Central memory CD4-positive, alpha-beta T cell (primary cell): ENCODE measurements at regions not wholly inside any gene's neighbourhood (a gene's known extent, or its start where the extent isn't known, plus 50 kb on each side); places are given as distances from the start of the nearest gene placed in this dataset.

Experiments
- DNase-seq: peaks from one replicate; pipeline ENCODE4 v3.0.0; 2022

DNA sequence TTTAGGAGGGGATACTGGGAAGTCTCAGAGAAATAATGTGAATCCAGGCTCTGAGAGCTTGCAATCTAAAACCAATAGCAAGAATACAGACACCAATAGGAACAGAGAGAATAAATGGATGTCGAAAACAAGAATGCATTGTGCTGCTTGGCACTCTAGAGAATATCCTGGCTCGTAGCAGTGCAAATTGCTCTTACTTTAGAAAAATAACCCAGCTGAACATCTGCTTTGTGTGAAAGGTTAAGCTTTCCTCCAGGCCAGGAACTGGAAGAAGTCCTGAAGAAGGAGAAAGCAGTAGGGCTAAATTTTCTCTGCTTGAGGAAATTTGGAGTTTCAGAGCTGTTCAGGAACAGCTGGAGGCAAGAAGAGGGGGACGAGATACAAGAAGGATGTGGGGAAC lies 382.3 kb downstream of the HHIPL2 start:
- DNase-seq: no peak

DNA sequence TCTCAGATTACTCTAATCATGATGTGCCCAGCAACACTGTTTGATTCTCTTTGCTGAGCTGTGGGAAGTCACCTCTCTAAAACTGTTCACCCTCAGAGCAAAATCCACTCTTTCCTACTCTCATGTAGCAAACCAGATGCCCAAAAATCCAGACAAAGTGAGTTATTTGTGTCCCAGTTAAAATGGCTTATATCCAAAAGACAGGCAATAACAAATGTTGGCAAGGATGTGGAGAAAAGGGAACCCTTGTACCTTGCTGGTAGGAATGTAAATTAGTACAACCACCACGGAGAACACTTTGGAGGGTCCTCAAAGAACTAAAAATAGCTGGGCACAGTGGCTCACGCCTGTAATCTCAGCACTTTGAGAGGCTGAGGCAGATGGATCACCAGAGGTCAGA lies 384.0 kb downstream of the HHIPL2 start:
- DNase-seq: no peak

DNA sequence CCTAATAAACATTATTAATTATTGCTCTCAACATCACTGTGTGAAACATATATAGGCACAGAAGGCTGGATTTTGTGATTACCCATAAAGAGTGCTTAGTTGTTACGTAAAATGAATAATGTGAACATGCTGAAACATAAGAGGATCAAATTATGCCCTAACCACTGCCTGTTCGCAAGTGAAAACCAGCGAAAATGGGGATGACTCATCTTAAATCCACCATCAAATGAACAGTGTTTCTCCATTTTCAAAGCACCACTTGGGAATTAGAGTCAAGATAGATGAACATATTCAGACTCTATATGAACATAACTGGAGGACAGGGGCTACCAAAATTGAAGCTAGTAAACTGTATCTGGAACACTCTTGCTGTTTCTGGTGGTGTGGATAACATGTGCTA lies 386.2 kb downstream of the HHIPL2 start:
- no peak for DNase-seq

DNA sequence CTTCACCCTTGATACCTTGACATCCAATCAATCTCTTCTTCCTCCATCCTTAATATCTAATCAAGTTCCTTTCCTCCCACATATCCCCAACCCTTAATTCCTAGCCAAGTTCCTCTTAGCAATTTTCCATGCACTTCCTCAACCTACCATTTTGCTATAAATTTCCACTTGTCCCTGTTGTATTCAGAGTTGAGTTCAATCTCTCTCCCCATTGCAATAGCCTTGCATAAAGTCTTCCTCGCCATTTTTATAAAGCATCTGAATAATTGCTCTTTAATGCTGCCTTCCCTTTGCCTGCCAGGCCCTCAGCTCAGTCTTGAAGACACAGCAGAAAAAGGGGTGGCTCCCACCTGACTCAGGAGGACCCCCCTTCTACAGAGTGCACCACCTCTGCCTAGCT lies 390.3 kb downstream of the HHIPL2 start:
- DNase-seq: no peak

- no peak for DNase-seq
Measured at GRCh38 chr1:222140206-222140605, 398.3 kb upstream of the DUSP10 start.

- DNase-seq: no peak
Measured at GRCh38 chr1:222138095-222138494, 396.2 kb upstream of the DUSP10 start.

- no peak for DNase-seq
Measured at GRCh38 chr1:222136869-222137268, 395.0 kb upstream of the DUSP10 start.

DNA sequence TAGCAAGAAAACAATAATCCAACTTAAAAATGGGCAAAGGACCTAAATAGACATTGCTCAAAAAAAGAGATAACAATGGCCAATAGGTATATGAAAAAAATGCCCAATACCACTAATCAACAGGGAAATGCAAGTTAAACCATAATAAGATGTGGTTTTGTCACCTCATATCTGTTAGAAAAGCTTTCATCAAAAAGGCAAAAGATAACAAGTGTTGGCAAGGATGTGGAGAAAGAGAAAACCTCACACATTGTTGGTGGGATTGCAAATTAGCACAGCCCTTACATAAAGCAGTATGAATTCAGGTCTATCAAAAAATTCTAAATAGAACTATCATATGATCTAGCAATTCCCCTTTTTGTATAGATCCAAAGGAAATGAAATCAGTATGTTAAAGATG lies 387.2 kb upstream of the DUSP10 start:
- DNase-seq: no peak

DNA sequence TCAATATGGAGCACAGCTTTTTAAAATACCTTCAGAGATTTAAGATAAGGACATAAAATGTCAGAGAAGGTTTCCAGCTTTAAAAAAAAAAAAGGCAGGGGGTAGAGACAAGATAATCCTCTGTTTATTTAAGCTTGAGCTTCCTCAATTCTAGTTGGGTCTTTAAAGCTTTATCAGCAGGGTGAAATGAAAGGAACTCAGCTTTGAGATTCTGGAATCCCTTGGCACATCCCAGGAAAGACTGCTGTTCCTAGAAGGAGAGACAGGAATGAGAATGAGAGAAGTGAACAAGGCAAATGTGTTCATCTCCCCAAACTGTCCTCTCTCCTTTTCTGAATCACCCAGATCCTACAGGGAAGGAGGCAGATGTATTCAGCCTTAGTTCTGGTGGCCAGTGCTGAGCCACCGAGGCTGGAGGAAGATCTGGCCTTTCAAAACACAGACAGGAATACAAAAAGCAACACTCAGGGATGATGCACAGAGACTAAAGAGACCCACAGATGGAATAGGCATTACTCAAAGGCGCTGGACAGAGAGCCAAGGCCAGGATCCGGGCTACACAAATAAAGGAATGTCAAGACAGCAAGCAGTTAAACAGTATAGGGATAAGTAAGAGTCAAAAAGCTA lies 385.8 kb upstream of the DUSP10 start:
- DNase-seq: no peak

GRCh38 chr1:222127096-222127495 lies 385.2 kb upstream of the DUSP10 start:
- no peak for DNase-seq

DNA sequence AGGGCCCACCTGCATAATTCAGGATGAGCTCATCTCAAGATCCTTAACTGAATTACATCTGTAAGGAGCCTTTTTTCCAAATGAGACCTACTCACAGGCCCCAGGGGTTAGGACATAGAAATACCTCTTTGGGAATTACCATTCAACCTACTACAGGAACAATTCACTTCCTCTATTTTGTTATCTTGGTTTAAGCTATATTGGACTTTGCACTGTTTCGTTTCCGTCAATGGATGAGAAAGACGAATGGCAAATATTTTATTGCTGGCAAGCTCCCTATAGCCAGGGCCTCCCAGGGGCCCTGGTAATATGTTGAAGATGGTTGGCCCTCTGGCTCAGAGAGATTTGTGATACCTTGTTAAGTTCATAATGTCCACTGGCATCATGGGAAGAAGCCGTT lies 384.2 kb upstream of the DUSP10 start:
- no peak for DNase-seq

GRCh38 chr1:222124602-222125001 lies 382.7 kb upstream of the DUSP10 start:
- DNase-seq: no peak

DNA sequence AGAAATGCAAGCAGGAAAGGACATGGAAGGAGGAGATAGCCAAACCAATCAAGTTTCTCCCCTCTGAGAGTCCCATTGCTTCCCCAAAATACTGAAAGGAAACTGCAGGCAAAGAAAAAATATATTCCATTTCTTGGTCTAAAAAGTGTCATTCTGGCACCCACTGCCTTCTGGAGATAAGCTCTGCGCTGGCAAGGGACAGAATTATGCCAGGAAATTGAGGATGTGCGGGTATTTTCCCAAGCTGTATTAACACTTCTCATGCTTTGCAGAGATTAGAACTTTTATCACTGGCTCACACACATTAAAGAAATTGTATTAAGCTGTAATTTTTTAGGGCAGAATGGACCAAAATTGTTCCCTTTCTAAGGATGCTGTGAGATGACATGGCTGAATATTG lies 381.2 kb upstream of the DUSP10 start:
- DNase-seq: no peak

GRCh38 chr1:222117809-222118208 lies 375.9 kb upstream of the DUSP10 start:
- DNase-seq: no peak

GRCh38 chr1:222114536-222115156 lies 372.8 kb upstream of the DUSP10 start:
- no peak for DNase-seq

DNA sequence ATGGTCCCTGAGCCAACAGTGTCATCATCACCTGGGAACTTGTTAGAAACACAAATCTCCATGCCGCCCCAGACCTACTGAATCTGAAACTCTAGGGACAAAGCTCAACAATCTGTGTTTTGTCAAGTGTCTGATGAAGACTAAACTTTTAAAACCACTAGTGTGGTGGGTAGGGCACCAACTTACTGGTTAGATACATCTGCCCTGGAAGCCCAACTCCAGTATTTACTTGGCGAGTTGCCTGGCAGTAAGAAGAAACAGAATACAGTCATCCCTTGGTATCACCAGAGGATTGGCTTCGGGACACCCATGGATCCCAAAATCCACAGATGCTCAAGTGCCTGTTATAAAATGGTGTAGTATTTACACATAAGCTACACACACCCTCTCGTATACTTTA lies 367.9 kb upstream of the DUSP10 start:
- DNase-seq: no peak

GRCh38 chr1:222107975-222108374 lies 366.1 kb upstream of the DUSP10 start:
- DNase-seq: no peak

DNA sequence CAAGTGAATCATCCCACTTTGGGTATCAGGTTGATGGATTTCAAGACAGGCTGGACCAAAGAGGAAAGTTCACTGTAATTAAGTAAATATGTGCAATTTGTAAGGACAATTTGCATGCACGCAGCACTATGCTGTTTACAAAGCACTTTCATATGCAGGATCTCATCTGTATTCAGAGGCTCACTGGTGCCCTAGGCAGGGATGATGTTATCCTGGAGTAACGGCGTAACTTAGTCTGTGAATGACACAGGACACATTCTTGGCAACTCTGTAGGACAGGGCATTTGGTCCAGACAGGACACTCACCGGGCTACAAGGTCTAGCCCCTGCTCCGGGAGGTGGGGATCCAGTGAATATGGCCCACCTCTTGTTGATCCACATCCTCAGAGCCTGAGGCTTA lies 365.4 kb upstream of the DUSP10 start:
- no peak for DNase-seq

- DNase-seq: no peak
Measured at GRCh38 chr1:222106377-222106776, 364.5 kb upstream of the DUSP10 start.

- no peak for DNase-seq
Measured at GRCh38 chr1:222105861-222106260, 364.0 kb upstream of the DUSP10 start.

GRCh38 chr1:222105393-222105737 lies 363.5 kb upstream of the DUSP10 start:
- DNase-seq: no peak

DNA sequence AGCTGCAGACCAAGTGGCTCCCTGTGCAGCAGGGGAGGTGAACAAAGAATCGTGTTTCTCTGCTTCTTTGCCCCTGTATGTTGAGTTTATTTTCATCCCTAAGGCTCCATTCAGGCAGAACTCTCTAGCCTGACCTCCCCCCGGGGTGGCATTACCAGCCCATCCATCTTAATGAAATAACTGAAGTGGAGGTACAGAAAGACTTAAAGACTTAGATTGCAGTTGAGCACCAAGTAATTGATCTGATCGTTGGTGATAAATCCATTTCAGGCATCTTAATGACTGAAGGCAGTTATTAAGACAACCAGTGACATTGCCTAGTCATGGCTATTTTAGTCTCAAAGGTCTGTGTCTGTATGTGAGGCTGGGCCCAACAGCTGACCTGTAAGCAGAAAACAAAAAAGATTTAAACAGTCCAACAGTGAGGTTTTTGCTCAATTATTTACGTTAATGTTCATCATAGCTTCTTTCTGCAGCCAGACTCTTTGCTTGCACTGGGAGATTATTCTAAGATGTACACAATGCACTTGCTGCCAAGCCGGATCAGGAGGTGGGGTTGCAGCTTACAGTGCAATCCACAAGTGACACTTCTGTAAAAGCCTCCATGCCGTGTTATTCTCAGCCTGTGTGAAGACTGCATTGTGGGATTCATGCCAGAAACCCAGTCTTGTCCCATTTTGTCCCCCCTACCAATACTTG lies 363.0 kb upstream of the DUSP10 start:
- no peak for DNase-seq

DNA sequence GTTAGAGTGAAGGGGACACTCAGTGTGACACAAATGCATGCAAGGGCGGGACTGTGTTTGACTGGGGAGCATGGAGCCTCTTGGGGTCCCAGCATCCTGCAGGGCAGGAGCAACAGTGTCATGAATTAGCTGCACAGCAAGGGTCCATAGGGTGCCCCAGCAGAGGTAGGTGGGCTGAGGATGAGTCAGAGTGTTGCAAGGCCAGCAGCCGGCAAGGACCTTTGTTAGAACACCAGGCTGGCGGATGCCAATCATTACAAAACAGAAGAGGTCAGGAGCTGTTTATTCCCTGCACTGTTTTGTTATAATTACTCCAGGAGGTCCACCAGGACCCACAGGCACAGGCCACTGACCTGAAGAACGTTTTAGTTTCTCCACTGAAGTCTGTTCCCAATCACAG lies 362.2 kb upstream of the DUSP10 start:
- no peak for DNase-seq

DNA sequence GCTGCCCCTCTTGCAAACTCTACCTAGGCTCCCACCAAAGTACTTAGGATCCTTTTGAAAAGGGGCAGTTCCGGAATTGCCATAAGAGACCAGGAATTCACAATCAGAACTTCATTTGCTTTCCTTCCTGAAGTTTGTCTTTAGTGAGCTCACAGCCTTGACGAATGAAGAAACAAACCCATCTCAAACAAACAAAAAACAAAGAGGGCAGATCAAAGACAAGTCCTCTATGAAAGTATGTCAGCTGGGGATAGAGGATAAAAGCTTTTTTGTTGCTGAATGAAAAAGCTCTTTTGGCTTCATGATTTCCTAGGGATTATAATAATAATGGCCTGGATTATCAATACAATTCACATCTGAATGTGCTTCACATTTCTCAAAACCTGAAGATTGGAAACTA lies 357.9 kb upstream of the DUSP10 start:
- no peak for DNase-seq

- DNase-seq: no peak
Measured at GRCh38 chr1:222098404-222098803, 356.5 kb upstream of the DUSP10 start.
